ENCODE measurements at regions not wholly inside any gene's neighbourhood (a gene's known extent, or its start where the extent isn't known, plus 50 kb on each side); places are given as distances from the start of the nearest gene placed in this dataset.
"Not testable (repeated sequence)": the region's sequence is repeated elsewhere in the genome, so short reads cannot be mapped to it uniquely, and the experiment has no call there.

DNA sequence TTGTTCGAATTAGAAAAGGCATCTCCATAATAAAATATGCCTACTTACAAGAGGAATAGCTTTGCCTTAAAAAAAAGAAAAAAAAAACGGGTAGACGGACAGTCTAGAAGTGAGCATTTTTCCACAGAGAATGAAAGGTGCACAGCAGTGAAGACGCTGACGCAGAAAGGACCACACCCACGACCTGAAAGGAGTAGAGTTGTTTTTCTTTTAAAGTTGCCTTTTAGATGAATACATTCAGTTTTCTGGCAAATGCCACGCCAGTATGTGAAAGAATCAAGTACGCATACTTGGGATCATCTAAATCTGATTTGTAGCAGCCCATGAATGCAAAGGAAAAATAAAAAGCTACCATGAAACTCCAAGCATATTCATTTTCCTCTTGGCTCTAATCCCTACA, 809.2 kb upstream of the SOX11 start:
- DNase-seq, result no peak

- DNase-seq, result no peak
Observed at GRCh38 chr2:4883375-4883774, 808.8 kb upstream of the SOX11 start.

- DNase-seq, result no peak
Observed at GRCh38 chr2:4884117-4884571, 808.0 kb upstream of the SOX11 start.

DNA sequence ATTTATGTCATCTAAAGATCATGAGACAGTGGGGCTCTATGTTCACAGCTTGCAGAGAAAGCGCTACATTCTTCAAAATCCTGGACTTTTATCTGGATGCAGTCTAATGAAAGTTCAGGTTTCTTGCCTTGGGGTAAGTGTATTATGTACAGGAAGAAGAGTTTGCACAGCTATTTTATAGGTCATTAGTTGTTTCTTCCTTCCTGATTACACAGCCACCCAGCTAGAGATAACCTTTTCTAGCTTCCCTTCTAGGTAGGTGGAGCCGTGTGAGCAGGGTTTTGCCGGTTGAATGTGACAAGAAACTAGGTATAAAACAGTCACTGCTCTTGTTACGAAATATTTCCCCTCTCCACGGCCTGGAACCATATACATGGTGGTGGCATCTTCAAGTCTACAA, 800.8 kb upstream of the SOX11 start:
- DNase-seq, result no peak

DNA sequence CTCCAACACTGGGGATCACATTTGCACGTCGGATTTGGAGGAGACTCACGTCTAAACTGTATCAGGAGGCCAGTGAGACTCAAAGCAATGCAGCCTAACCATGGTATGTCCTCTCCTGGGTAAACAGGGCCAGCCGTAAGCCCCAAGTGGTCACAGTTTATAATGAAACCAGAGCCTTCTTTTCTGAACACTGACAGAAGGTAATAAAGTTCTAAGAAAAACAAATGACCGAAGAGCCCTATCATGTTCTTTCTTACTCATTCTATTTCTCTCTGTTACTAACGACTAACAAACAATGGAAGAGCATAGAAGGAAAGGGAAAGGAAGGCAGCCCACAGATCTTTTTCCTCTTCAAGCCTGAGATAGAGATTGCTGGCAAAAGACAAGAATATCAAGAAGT, 796.8 kb upstream of the SOX11 start:
- no peak for DNase-seq

DNA sequence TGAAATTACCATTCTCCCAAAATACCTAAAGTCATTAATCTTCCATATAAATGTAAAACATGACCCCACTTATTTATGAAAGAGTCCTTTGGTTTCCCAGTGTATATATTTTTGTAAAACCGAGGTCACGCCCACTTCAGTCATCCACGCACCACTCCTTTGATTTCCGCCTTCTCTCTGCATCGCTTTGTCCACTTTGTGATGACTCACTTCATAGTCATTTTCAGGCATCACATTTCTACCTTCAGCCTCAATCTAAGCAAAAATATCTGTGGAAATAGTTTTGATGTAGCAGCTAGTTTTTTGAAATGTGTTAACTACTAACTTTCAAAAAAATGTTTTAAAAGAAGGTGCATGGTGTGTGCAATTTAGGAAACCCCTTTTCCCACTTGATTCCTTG, 793.5 kb upstream of the SOX11 start:
- peak; percentile 58 for DNase-seq

DNA sequence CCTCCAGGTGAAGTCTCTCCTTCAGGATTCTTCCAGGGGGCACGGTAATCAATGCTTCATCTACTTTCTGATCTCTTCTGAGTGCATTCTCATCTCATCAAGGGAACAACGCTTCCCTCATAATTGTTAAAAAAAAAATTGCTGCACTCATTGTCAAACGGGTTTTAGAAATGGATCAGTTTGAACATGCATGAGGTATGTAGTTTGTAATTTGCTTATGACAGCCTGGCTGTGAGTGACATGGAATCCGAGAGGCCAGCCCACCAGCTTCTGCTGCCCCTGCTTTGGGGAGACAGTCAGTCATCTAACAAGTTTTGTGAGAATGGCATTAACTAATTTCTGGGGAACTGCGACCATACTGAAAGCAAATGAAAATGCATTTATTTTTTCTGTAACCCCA, 791.9 kb upstream of the SOX11 start:
- DNase-seq, result no peak

GRCh38 chr2:4900861-4901770, 791.1 kb upstream of the SOX11 start:
- DNase-seq, result no peak

- DNase-seq, result no peak
Observed at GRCh38 chr2:4903656-4904348, 788.4 kb upstream of the SOX11 start.

GRCh38 chr2:4908461-4908860, 783.7 kb upstream of the SOX11 start:
- DNase-seq, result no peak

- DNase-seq, result no peak
Observed at GRCh38 chr2:4909346-4910009, 782.7 kb upstream of the SOX11 start.

DNA sequence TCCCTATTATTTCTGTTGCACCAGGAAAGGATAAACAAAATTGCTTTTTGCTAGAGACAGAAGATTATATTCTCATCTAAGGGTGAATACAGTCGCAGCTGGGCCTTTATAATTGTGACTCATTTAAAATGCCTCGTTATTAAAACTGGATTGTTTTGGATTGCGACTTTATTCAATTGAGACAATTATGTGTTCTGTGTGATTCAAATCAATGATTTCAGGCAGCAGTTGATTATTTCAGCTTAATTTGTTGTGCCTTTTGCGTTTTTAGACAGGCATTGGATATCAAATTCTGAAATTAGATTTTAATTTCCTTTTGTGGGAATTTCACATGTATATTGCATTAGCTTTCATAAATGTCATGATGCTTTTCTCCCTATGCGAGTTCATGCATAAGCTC, 778.1 kb upstream of the SOX11 start:
- DNase-seq, result no peak

- DNase-seq, result no peak
Observed at GRCh38 chr2:4914551-4914950, 777.6 kb upstream of the SOX11 start.

DNA sequence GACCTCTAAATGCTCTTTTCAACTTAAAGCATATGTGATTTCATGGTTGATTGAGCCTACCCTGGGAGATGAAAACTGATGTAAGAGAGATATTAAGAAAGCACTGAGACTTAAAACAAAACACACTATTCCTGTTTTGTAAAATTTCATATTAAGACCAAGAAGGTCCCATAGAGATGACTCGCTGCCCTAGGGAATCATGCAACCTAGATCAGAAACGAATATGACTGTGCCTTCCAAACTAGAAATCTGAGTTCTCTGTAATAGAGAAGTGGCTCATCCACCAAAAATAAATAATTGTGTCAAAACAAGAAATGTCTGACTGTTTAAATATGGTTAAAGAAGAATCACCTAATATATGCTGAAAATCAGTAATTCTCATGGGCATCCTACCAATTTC, 776.8 kb upstream of the SOX11 start:
- no peak for DNase-seq

- DNase-seq, result no peak
Observed at GRCh38 chr2:4916094-4916493, 776.1 kb upstream of the SOX11 start.

GRCh38 chr2:4930704-4931103, 761.5 kb upstream of the SOX11 start:
- DNase-seq, result no peak

- no peak for DNase-seq
Observed at GRCh38 chr2:4931721-4932365, 760.3 kb upstream of the SOX11 start.

- DNase-seq, result not testable (repeated sequence)
Observed at GRCh38 chr2:4935291-4935690, 756.9 kb upstream of the SOX11 start.

DNA sequence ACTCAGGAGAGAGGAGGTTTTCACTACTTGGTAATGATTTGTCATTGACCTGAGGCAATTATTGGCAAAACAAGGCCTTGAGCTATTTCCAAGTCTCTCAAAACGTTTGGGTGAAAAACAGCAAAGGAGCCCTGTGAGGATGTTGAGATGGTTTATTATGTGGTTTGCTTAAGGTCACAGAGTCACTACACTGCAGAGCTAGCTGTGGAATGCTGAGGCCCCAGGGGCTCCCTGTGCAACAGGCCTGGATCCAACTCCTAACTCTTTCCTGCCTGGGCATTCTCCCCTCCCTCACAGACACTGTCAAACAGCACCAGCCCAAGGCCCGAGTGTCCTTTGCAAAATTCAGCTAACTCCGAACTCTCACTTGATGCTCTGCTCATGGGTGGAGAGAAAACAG, 754.6 kb upstream of the SOX11 start:
- no peak for DNase-seq

- no peak for DNase-seq
Observed at GRCh38 chr2:4938206-4938605, 754.0 kb upstream of the SOX11 start.

DNA sequence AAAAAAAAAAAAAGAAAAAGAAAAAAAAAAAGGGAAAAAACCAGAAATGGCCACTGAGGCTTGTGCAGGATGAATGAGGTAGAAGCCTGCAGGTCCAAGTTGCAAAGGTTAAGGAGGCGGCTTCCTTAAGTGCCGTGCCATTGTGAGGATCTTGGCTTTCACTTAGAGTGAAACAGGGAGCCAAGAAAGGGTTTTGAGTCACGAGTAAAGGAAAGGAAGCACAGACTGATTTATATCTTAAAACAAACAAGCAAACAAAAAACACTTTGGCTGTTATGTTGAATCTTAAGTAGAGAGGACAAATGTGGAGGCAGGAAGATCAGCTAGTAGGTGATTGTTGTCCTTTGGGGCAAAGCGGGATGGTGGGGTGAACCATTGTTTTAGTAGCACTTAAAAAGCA, 749.7 kb upstream of the SOX11 start:
- no peak for DNase-seq

GRCh38 chr2:4947911-4948310, 744.3 kb upstream of the SOX11 start:
- no peak for DNase-seq

- no peak for DNase-seq
Observed at GRCh38 chr2:4951368-4951767, 740.8 kb upstream of the SOX11 start.
